SK-N-SH (cell line): ENCODE measurements at regions not wholly inside any gene's neighbourhood (a gene's known extent, or its start where the extent isn't known, plus 50 kb on each side); places are given as distances from the start of the nearest gene placed in this dataset.

Source experiments
- CTCF ChIA-PET: fragments of 300-600, 350-600 bp; formaldehyde crosslinking; extraction: SDS; loops from one replicate; lab custom pipeline; 2021; lab: Yijun Ruan, JAX
- POLR2A ChIA-PET: fragments of 350-600 bp; sonication (Branson Sonifier 250); formaldehyde crosslinking; extraction: SDS; loops from one replicate; lab custom pipeline; 2020; ENCODE audit warnings: antibody characterized with exemption, inconsistent platforms; lab: Yijun Ruan, JAX
- DNase-seq: peaks from one replicate; pipeline ENCODE4 v3.0.0; 2012
- H2AFZ ChIP-seq: fragments of 200-600 bp; sonication (generic); 2 replicates; pipeline ENCODE4 v1.8.1; 2016; ENCODE audit warnings: antibody characterized with exemption, mild to moderate bottlenecking, low read depth
- H3F3A ChIP-seq: fragments of 200-600 bp; sonication (generic); replicated peaks from 2 replicates; pipeline ENCODE3; 2016; ENCODE audit warnings: antibody characterized with exemption, mild to moderate bottlenecking; ENCODE audit not compliant: insufficient read depth
- H3K27ac ChIP-seq, 2 experiments: fragments of 200-500 bp in 1 of 2; fragments of 200-600 bp in 1 of 2; sonication (Bioruptor generic) in 1 of 2; sonication (generic), shearing (Covaris generic) in 1 of 2; 2 replicates each; pipeline versions ENCODE4 v1.5.1 to v1.6.1; 2014 to 2016; ENCODE audit warnings: low read depth in 2 of 2, inconsistent platforms in 1 of 2, low read length in 1 of 2, mild to moderate bottlenecking in 1 of 2, mixed read lengths in 1 of 2
- H3K27me3 ChIP-seq: fragments of 200-600 bp; sonication (generic), shearing (Covaris generic); 2 replicates; pipeline ENCODE4 v1.6.1; 2016; ENCODE audit warnings: mixed run types; ENCODE audit not compliant: insufficient read depth
- H3K36me3 ChIP-seq, 2 experiments: fragments of 200-500 bp in 1 of 2; fragments of 200-600 bp in 1 of 2; sonication (Bioruptor generic) in 1 of 2; sonication (generic) in 1 of 2; replicated peaks in 1 of 2; 2 replicates each; pipeline versions ENCODE3 to v1.5.1; 2014 to 2016; ENCODE audit warnings: low read length in 1 of 2, mild to moderate bottlenecking in 1 of 2; ENCODE audit not compliant: insufficient read depth in 2 of 2, control insufficient read depth in 1 of 2
- H3K4me1 ChIP-seq, 2 experiments: fragments of 200-500 bp in 1 of 2; fragments of 200-600 bp in 1 of 2; sonication (Bioruptor generic) in 1 of 2; sonication (generic), shearing (Covaris generic) in 1 of 2; 2 replicates each; pipeline versions ENCODE4 v1.5.1 to v1.6.1; 2014 to 2016; ENCODE audit warnings: low read depth in 1 of 2, low read length in 1 of 2, mixed run types in 1 of 2; ENCODE audit not compliant: insufficient read depth in 2 of 2, control insufficient read depth in 1 of 2
- H3K4me2 ChIP-seq: fragments of 200-600 bp; sonication (generic), shearing (Covaris generic); 2 replicates; pipeline ENCODE4 v1.6.1; 2017; ENCODE audit warnings: mixed run types
- H3K4me3 ChIP-seq, 2 experiments: fragments of 200-500 bp in 1 of 2; fragments of 200-600 bp in 1 of 2; sonication (Bioruptor generic) in 1 of 2; sonication (generic), shearing (Covaris generic) in 1 of 2; 2 replicates each; pipeline versions ENCODE4 v1.5.1 to v1.8.1; 2014 to 2016; ENCODE audit warnings: low read depth in 2 of 2, inconsistent platforms in 1 of 2, low read length in 1 of 2, mild to moderate bottlenecking in 1 of 2, mixed read lengths in 1 of 2, moderate library complexity in 1 of 2
- H3K79me2 ChIP-seq: fragments of 200-600 bp; sonication (generic); 2 replicates; pipeline ENCODE4 v1.8.1; 2017; ENCODE audit warnings: mild to moderate bottlenecking; ENCODE audit not compliant: insufficient read depth
- H3K9ac ChIP-seq: fragments of 200-600 bp; sonication (generic); 2 replicates; pipeline ENCODE4 v1.6.1; 2017; ENCODE audit warnings: mixed run types
- H3K9me2 ChIP-seq: fragments of 200-600 bp; sonication (generic); 2 replicates; pipeline ENCODE4 v1.6.1; 2017; ENCODE audit warnings: mixed run types
- H3K9me3 ChIP-seq: fragments of 200-600 bp; sonication (generic); 2 replicates; pipeline ENCODE4 v1.6.1; 2017; ENCODE audit warnings: mixed run types, mild to moderate bottlenecking, moderate library complexity
- H4K20me1 ChIP-seq: fragments of 200-600 bp; sonication (generic); 2 replicates; pipeline ENCODE4 v1.6.1; 2017; ENCODE audit warnings: mild to moderate bottlenecking, mixed run types; ENCODE audit not compliant: insufficient read depth
- CTCF ChIP-seq: fragments of 200-600 bp; sonication (generic); IDR thresholded peaks from 2 replicates; pipeline ENCODE4 v1.6.1; 2017; ENCODE audit warnings: antibody characterized with exemption, mild to moderate bottlenecking, moderate library complexity
- EZH2phosphoT487 ChIP-seq: fragments of 200-600 bp; sonication (generic); IDR thresholded peaks from 2 replicates; pipeline ENCODE4 v1.6.1; 2017; ENCODE audit warnings: low read depth, mixed run types, mild to moderate bottlenecking, antibody characterized with exemption, moderate library complexity, borderline replicate concordance
- FOXJ3 ChIP-seq: sonication (generic); formaldehyde crosslinking; IDR thresholded peaks from 2 replicates; pipeline ENCODE4 v1.5.1; 2020; ENCODE audit warnings: mild to moderate bottlenecking, missing genetic modification reagents
- FOXM1 ChIP-seq: IDR thresholded peaks from 2 replicates; pipeline ENCODE4 v1.4.0; 2012; ENCODE audit warnings: low read depth, mild to moderate bottlenecking
- NFIC ChIP-seq: IDR thresholded peaks from 2 replicates; pipeline ENCODE4 v1.4.0; 2012; ENCODE audit warnings: borderline replicate concordance
- PBX3 ChIP-seq: IDR thresholded peaks from 2 replicates; pipeline ENCODE4; 2012
- WGBS: methylation state at CpG from one replicate; pipeline ENCODE4 v1.1.6; 2017; ENCODE audit warnings: low lambda C conversion rate; 5-methylcytosine and 5-hydroxymethylcytosine counted together
- TF ChIP-seq, protein P1 (sequence below): IDR thresholded peaks from 2 replicates; pipeline ENCODE4 v1.6.1; 2012; ENCODE audit warnings: mild to moderate bottlenecking, low read depth, low read length, moderate library complexity
- TF ChIP-seq, protein P2 (sequence below): fragments of 150-350 bp; IDR thresholded peaks from 2 replicates; pipeline ENCODE4 v1.6.1; 2016; ENCODE audit warnings: mild to moderate bottlenecking, low read depth, low read length
- TF ChIP-seq, protein P3 (sequence below): IDR thresholded peaks from 2 replicates; pipeline ENCODE4 v1.4.0; 2012; ENCODE audit warnings: low read depth
- TF ChIP-seq, protein P4 (sequence below): fragments of 150-350 bp; IDR thresholded peaks from 2 replicates; pipeline ENCODE4 v1.6.1; 2017; ENCODE audit warnings: antibody characterized with exemption, low read length, low read depth, borderline replicate concordance

DNA sequence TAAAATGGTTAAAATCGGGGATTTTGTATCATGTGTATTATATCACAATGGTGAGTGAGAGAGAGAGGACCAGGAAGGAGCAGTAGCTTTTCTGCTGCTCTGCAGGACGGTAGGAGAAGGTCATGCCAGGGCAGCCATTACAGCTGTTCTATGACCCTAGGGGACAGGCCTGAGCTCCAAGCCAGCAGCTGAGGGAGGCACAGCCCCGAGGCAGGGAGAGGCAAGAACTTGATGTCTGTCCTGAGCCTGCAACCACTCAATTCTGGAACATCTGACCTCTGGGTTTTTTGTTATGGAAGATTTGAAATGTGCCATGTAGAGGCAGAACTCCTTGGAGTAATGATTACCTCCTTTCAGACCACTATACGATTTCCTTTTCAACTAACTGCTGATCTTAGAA is 135.8 kb upstream of the SH3BP4 start:
- WGBS = 66% methylated on average over 3 of the region's 4 CpGs
- Histone ChIP-seq H2AFZ (no peak overlapping the region), H3K36me3 (no peaks in the 10 kb centered on the region), H3K4me2 (no peak overlapping the region), H3K27me3 (peaks cover 10% of the 10 kb centered on the region; the same call in 1 of the 2 replicates), H3F3A (no peaks in the 10 kb centered on the region), H3K9me2 (no peaks in the 10 kb centered on the region), H3K27ac (no peak overlapping the region), H3K79me2 (no peaks in the 10 kb centered on the region), H3K4me1 (no peaks in the 10 kb centered on the region; a peak in 1 of 4 replicates), H3K4me3 (no peak overlapping the region), H3K9me3 (no peaks in the 10 kb centered on the region), H3K9ac (no peak overlapping the region), H4K20me1 (no peaks in the 10 kb centered on the region)
- DNase-seq = no peak
- CTCF ChIA-PET = no interaction called here
- POLR2A ChIA-PET = no interaction called here
- TF ChIP-seq FOXM1 = no peak
- no peak for TF ChIP-seq CTCF
- no peak for TF ChIP-seq NFIC
- TF ChIP-seq, protein P1, sequence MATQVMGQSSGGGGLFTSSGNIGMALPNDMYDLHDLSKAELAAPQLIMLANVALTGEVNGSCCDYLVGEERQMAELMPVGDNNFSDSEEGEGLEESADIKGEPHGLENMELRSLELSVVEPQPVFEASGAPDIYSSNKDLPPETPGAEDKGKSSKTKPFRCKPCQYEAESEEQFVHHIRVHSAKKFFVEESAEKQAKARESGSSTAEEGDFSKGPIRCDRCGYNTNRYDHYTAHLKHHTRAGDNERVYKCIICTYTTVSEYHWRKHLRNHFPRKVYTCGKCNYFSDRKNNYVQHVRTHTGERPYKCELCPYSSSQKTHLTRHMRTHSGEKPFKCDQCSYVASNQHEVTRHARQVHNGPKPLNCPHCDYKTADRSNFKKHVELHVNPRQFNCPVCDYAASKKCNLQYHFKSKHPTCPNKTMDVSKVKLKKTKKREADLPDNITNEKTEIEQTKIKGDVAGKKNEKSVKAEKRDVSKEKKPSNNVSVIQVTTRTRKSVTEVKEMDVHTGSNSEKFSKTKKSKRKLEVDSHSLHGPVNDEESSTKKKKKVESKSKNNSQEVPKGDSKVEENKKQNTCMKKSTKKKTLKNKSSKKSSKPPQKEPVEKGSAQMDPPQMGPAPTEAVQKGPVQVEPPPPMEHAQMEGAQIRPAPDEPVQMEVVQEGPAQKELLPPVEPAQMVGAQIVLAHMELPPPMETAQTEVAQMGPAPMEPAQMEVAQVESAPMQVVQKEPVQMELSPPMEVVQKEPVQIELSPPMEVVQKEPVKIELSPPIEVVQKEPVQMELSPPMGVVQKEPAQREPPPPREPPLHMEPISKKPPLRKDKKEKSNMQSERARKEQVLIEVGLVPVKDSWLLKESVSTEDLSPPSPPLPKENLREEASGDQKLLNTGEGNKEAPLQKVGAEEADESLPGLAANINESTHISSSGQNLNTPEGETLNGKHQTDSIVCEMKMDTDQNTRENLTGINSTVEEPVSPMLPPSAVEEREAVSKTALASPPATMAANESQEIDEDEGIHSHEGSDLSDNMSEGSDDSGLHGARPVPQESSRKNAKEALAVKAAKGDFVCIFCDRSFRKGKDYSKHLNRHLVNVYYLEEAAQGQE = no peak
- no peak for TF ChIP-seq FOXJ3 (CRISPR knock-in tag)
- TF ChIP-seq, protein P2, sequence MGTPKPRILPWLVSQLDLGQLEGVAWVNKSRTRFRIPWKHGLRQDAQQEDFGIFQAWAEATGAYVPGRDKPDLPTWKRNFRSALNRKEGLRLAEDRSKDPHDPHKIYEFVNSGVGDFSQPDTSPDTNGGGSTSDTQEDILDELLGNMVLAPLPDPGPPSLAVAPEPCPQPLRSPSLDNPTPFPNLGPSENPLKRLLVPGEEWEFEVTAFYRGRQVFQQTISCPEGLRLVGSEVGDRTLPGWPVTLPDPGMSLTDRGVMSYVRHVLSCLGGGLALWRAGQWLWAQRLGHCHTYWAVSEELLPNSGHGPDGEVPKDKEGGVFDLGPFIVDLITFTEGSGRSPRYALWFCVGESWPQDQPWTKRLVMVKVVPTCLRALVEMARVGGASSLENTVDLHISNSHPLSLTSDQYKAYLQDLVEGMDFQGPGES = no peak
- TF ChIP-seq PBX3 = no peak
- TF ChIP-seq EZH2phosphoT487 = no peak
- TF ChIP-seq, protein P3, sequence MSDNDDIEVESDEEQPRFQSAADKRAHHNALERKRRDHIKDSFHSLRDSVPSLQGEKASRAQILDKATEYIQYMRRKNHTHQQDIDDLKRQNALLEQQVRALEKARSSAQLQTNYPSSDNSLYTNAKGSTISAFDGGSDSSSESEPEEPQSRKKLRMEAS = no peak
- TF ChIP-seq, protein P4, sequence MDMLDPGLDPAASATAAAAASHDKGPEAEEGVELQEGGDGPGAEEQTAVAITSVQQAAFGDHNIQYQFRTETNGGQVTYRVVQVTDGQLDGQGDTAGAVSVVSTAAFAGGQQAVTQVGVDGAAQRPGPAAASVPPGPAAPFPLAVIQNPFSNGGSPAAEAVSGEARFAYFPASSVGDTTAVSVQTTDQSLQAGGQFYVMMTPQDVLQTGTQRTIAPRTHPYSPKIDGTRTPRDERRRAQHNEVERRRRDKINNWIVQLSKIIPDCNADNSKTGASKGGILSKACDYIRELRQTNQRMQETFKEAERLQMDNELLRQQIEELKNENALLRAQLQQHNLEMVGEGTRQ = no peak
